ENCODE measurements at regions not wholly inside any gene's neighbourhood (a gene's known extent, or its start where the extent isn't known, plus 50 kb on each side); places are given as distances from the start of the nearest gene placed in this dataset.
"Not testable (repeated sequence)": the region's sequence is repeated elsewhere in the genome, so short reads cannot be mapped to it uniquely, and the experiment has no call there.

- no peak for DNase-seq
Measured at GRCh38 chr3:156050918-156051317, 69.5 kb upstream of the KCNAB1 start.

GRCh38 chr3:156051651-156052050 lies 68.7 kb upstream of the KCNAB1 start:
- DNase-seq, result no peak

DNA sequence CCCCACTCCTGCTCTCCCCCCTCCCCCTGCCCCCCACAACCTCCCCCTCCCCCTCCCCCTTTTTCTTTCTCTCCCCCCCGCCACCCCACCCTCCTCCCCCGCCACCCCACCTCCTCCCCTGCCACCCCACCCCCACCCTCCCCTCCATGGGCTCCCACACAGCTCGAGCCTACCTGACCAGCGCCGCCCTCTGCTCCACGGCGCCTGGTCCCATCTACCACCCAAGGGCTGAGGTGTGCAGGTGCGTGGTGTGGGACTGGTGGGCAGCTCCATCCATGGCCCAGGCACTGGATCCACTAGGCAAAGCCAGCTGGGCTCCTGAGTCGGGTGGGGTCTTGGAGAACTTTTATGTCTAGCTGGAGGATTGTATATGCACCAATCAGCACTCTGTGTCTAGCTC lies 68.3 kb upstream of the KCNAB1 start:
- no peak for DNase-seq

GRCh38 chr3:156059950-156060501 lies 60.4 kb upstream of the KCNAB1 start:
- DNase-seq, result no peak

- not testable (repeated sequence) for DNase-seq
Measured at GRCh38 chr3:156068151-156068550, 52.2 kb upstream of the KCNAB1 start.

GRCh38 chr3:156070028-156070427 lies 50.4 kb upstream of the KCNAB1 start:
- no peak for DNase-seq
